Liver (tissue), 8 donors: ENCODE measurements at regions not wholly inside any gene's neighbourhood (a gene's known extent, or its start where the extent isn't known, plus 50 kb on each side); places are given as distances from the start of the nearest gene placed in this dataset.

ENCODE experiments used
- DNase-seq: peaks from one replicate; pipeline ENCODE4 v3.0.0-alpha.2; 2017; ENCODE audit warnings: low spot score
- H3K27ac ChIP-seq, 2 donors: one replicate each; pipeline ENCODE4 v1.7.0; 2013; ENCODE audit warnings: inconsistent platforms in 2 of 2, low read length in 2 of 2, control low read depth in 1 of 2, low read depth in 1 of 2, mild to moderate bottlenecking in 1 of 2
- H3K27me3 ChIP-seq, 4 donors: one replicate each; pipeline versions ENCODE4 v1.6.1 to v1.7.0; 2013; ENCODE audit warnings: low read length in 3 of 4, inconsistent platforms in 1 of 4, mild to moderate bottlenecking in 1 of 4, moderate library complexity in 1 of 4; ENCODE audit not compliant: control insufficient read depth in 4 of 4, insufficient read depth in 4 of 4
- H3K36me3 ChIP-seq, 4 donors: one replicate each; pipeline versions ENCODE4 v1.6.1 to v1.7.0; 2013; ENCODE audit warnings: low read length in 3 of 4, mild to moderate bottlenecking in 3 of 4, low read depth in 1 of 4, moderate library complexity in 1 of 4; ENCODE audit not compliant: control insufficient read depth in 4 of 4, insufficient read depth in 3 of 4
- H3K4me1 ChIP-seq, 4 donors: one replicate each; pipeline versions ENCODE4 v1.6.1 to v1.7.0; 2013; ENCODE audit warnings: low read length in 3 of 4, mild to moderate bottlenecking in 3 of 4, moderate library complexity in 1 of 4; ENCODE audit not compliant: control insufficient read depth in 4 of 4, insufficient read depth in 4 of 4
- H3K4me3 ChIP-seq, 3 donors: one replicate each; pipeline versions ENCODE4 v1.6.1 to v1.7.0; 2013; ENCODE audit warnings: low read length in 3 of 3, control low read depth in 1 of 3, low read depth in 1 of 3, mild to moderate bottlenecking in 1 of 3
- H3K9ac ChIP-seq, 2 donors: one replicate each; pipeline ENCODE4 v1.7.0; 2013; ENCODE audit warnings: low read length in 2 of 2, mild to moderate bottlenecking in 2 of 2, moderate library complexity in 2 of 2, control low read depth in 1 of 2, low read depth in 1 of 2
- H3K9me3 ChIP-seq, 4 donors: one replicate each; pipeline versions ENCODE4 v1.6.1 to v1.7.0; 2013; ENCODE audit warnings: low read length in 3 of 4; ENCODE audit not compliant: control insufficient read depth in 4 of 4
- CTCF ChIP-seq: fragments of 150-350 bp; IDR thresholded peaks from 2 replicates; pipeline ENCODE4 v1.5.1; 2017; ENCODE audit warnings: improper control_type of control experiment, low read depth, low read length; ENCODE audit not compliant: missing input control
- EGR1 ChIP-seq, 2 donors: IDR thresholded peaks; 2 replicates each; pipeline ENCODE4 v1.6.1; 2016 to 2018; ENCODE audit warnings: antibody characterized with exemption in 2 of 2, low read depth in 2 of 2
- FOXA1 ChIP-seq: IDR thresholded peaks from 2 replicates; pipeline ENCODE4 v1.6.1; 2016; ENCODE audit warnings: antibody characterized with exemption
- JUND ChIP-seq, 2 donors: IDR thresholded peaks; 2 replicates each; pipeline ENCODE4 v1.6.1; 2016; ENCODE audit warnings: antibody characterized with exemption in 2 of 2
- RAD21 ChIP-seq, 2 donors: IDR thresholded peaks; 2 replicates each; pipeline ENCODE4 v1.6.1; 2016; ENCODE audit warnings: antibody characterized with exemption in 2 of 2, mild to moderate bottlenecking in 2 of 2
- REST ChIP-seq: IDR thresholded peaks from 2 replicates; pipeline ENCODE4 v1.6.1; 2016; ENCODE audit warnings: antibody characterized with exemption, mild to moderate bottlenecking
- SP1 ChIP-seq: IDR thresholded peaks from 2 replicates; pipeline ENCODE4 v1.6.1; 2018; ENCODE audit warnings: antibody characterized with exemption, mild to moderate bottlenecking
- TAF1 ChIP-seq: conservative IDR thresholded peaks from 2 replicates; pipeline ENCODE4 v1.6.1; 2016; ENCODE audit warnings: antibody characterized with exemption, mild to moderate bottlenecking
- YY1 ChIP-seq: IDR thresholded peaks from 2 replicates; pipeline ENCODE4 v1.6.1; 2016; ENCODE audit warnings: antibody characterized with exemption, mild to moderate bottlenecking
- WGBS: extraction: QIAGEN DNeasy Blood & Tissue Kit; methylation state at CpG from one replicate; pipeline ENCODE4 v1.1.7; 2013; 5-methylcytosine and 5-hydroxymethylcytosine counted together
- donor health status: healthy.
- donor health status: healthy.
- donor health status: healthy.
- donor health status: healthy.
- donor health status: healthy.

GRCh38 chr12:126419131-126419530 is 1353.9 kb downstream of the AACS start:
- DNase-seq, result no peak
- H3K9ac ChIP-seq, result no peak overlapping the region
- no peaks in the 10 kb centered on the region for H3K27me3 ChIP-seq
- H3K4me1 ChIP-seq, result no peaks in the 10 kb centered on the region
- 65% methylated on average over 2 of the region's 2 CpGs for WGBS
- no peak overlapping the region for H3K4me3 ChIP-seq
- H3K27ac ChIP-seq, result no peak overlapping the region
- H3K9me3 ChIP-seq, result no peaks in the 10 kb centered on the region
- no peaks in the 10 kb centered on the region for H3K36me3 ChIP-seq
- TF ChIP-seq EGR1 (IDR thresholded peaks at IDR 0.05; ENCODE audit: low read depth in 2 of 2) (no peak), JUND (IDR thresholded peaks at IDR 0.05) (no peak), TAF1 (no peak), YY1 (no peak)

GRCh38 chr12:126424696-126425095 is 1359.5 kb downstream of the AACS start:
- WGBS, result 72% methylated on average over 3 of the region's 3 CpGs
- H3K4me3 ChIP-seq, result no peak overlapping the region
- H3K9ac ChIP-seq, result no peak overlapping the region
- H3K36me3 ChIP-seq, result no peaks in the 10 kb centered on the region
- H3K27ac ChIP-seq, result no peak overlapping the region
- no peaks in the 10 kb centered on the region for H3K4me1 ChIP-seq
- no peak for TF ChIP-seq REST
- TF ChIP-seq RAD21 (IDR thresholded peaks at IDR 0.05), result no peak
- TF ChIP-seq YY1, result no peak
- no peak for TF ChIP-seq FOXA1
- no peak for TF ChIP-seq CTCF
- TF ChIP-seq TAF1, result no peak
- peaks cover 0 to 8% (median 0%) of the 10 kb centered on the region in 4 donors for H3K27me3 ChIP-seq
- no peaks in the 10 kb centered on the region for H3K9me3 ChIP-seq
- no peak for DNase-seq

- no peak for DNase-seq
- TF ChIP-seq SP1 (no peak), CTCF (no peak)
- no peaks in the 10 kb centered on the region for H3K4me1 ChIP-seq
- 74% methylated on average over 7 of the region's 7 CpGs for WGBS
- peaks cover 0 to 8% (median 0%) of the 10 kb centered on the region in 4 donors for H3K27me3 ChIP-seq
- H3K27ac ChIP-seq, result no peak overlapping the region
- no peaks in the 10 kb centered on the region for H3K36me3 ChIP-seq
- no peak overlapping the region for H3K9ac ChIP-seq
- H3K4me3 ChIP-seq, result no peak overlapping the region
- H3K9me3 ChIP-seq, result no peaks in the 10 kb centered on the region
Measured at GRCh38 chr12:126425264-126425663, 1360.0 kb downstream of the AACS start.
